Smooth muscle cell (in vitro differentiated cells): ENCODE measurements at regions not wholly inside any gene's neighbourhood (a gene's known extent, or its start where the extent isn't known, plus 50 kb on each side); places are given as distances from the start of the nearest gene placed in this dataset.

Source experiments
- DNase-seq: peaks from one replicate; lab custom pipeline; 2025; ENCODE audit not compliant: unreplicated experiment; lab: John Stamatoyannopoulos, UW
- H2AFZ ChIP-seq: fragments of 200-600 bp; sonication (generic); 2 replicates; pipeline ENCODE4 v1.6.0; 2016; ENCODE audit warnings: antibody characterized with exemption, low read depth, mild to moderate bottlenecking
- H3F3A ChIP-seq: fragments of 200-600 bp; sonication (generic); 2 replicates; pipeline ENCODE4 v1.6.0; 2017; ENCODE audit warnings: antibody characterized with exemption, low read depth
- H3K27ac ChIP-seq: fragments of 200-600 bp; sonication (generic); 2 replicates; pipeline ENCODE4 v1.5.1; 2016; ENCODE audit warnings: low read depth, mild to moderate bottlenecking
- H3K27me3 ChIP-seq: fragments of 200-600 bp; sonication (generic); 2 replicates; pipeline ENCODE4 v1.6.1; 2016; ENCODE audit warnings: low read depth, mild to moderate bottlenecking
- H3K36me3 ChIP-seq: fragments of 200-600 bp; sonication (generic); 2 replicates; pipeline ENCODE4 v1.5.1; 2016; ENCODE audit warnings: low read depth
- H3K4me1 ChIP-seq: fragments of 200-600 bp; sonication (generic); 2 replicates; pipeline ENCODE4 v1.5.1; 2016; ENCODE audit warnings: low read depth
- H3K4me2 ChIP-seq: fragments of 200-600 bp; sonication (generic); 2 replicates; pipeline ENCODE4 v1.6.0; 2016; ENCODE audit warnings: mild to moderate bottlenecking
- H3K4me3 ChIP-seq: fragments of 200-600 bp; sonication (generic); 2 replicates; pipeline ENCODE4 v1.5.1; 2016; ENCODE audit warnings: mild to moderate bottlenecking
- H3K79me2 ChIP-seq: fragments of 200-600 bp; sonication (generic); 2 replicates; pipeline ENCODE4 v1.6.0; 2016; ENCODE audit warnings: low read depth, mild to moderate bottlenecking
- H3K9ac ChIP-seq: fragments of 200-600 bp; sonication (generic); 2 replicates; pipeline ENCODE4 v1.6.0; 2016; ENCODE audit warnings: low read depth
- H3K9me3 ChIP-seq: fragments of 200-600 bp; sonication (generic); replicated peaks from 2 replicates; pipeline ENCODE4 v1.5.1; 2016; ENCODE audit warnings: low read depth
- H4K20me1 ChIP-seq: fragments of 200-600 bp; sonication (generic); 2 replicates; pipeline ENCODE4 v1.6.0; 2016; ENCODE audit warnings: low read depth
- CTCF ChIP-seq: fragments of 200-600 bp; sonication (generic); IDR thresholded peaks from 2 replicates; pipeline ENCODE4 v1.5.1; 2017; ENCODE audit warnings: borderline replicate concordance, mild to moderate bottlenecking, antibody characterized with exemption; ENCODE audit not compliant: insufficient read depth, poor library complexity, severe bottlenecking
- WGBS: methylation state at CpG from one replicate; pipeline ENCODE4 v1.1.7; 2016; ENCODE audit warnings: low lambda C conversion rate; 5-methylcytosine and 5-hydroxymethylcytosine counted together

- TF ChIP-seq CTCF = no peak
- Histone ChIP-seq H3K4me1 (no peaks in the 10 kb centered on the region), H3K9ac (no peak overlapping the region), H3K4me2 (no peak overlapping the region), H3F3A (peaks cover 3% of the 10 kb centered on the region), H3K27ac (no peak overlapping the region), H3K9me3 (no peaks in the 10 kb centered on the region), H3K4me3 (no peak overlapping the region), H3K36me3 (no peaks in the 10 kb centered on the region), H3K27me3 (no peaks in the 10 kb centered on the region), H3K79me2 (no peaks in the 10 kb centered on the region), H2AFZ (no peak overlapping the region), H4K20me1 (no peaks in the 10 kb centered on the region)
- no peak for DNase-seq
Measured at GRCh38 chr12:66976526-66976925, 292.6 kb upstream of the CAND1 start.

GRCh38 chr12:66978802-66979201 is 290.4 kb upstream of the CAND1 start:
- Histone ChIP-seq H3K4me3 (no peak overlapping the region), H3K4me2 (no peak overlapping the region), H3K9ac (no peak overlapping the region), H3K79me2 (no peaks in the 10 kb centered on the region), H3F3A (peaks cover 3% of the 10 kb centered on the region), H3K4me1 (no peaks in the 10 kb centered on the region), H3K9me3 (no peaks in the 10 kb centered on the region), H3K27ac (no peak overlapping the region), H2AFZ (no peak overlapping the region), H3K36me3 (no peaks in the 10 kb centered on the region), H4K20me1 (no peaks in the 10 kb centered on the region), H3K27me3 (no peaks in the 10 kb centered on the region)
- WGBS = 35% methylated on average over 1 of the region's 1 CpG
- DNase-seq = no peak
- TF ChIP-seq CTCF = no peak

- Histone ChIP-seq H3K36me3 (no peaks in the 10 kb centered on the region), H4K20me1 (no peaks in the 10 kb centered on the region), H3F3A (peaks cover 3% of the 10 kb centered on the region), H3K79me2 (no peaks in the 10 kb centered on the region), H3K27ac (no peak overlapping the region), H3K4me1 (no peaks in the 10 kb centered on the region), H3K4me3 (no peak overlapping the region), H3K27me3 (no peaks in the 10 kb centered on the region), H3K4me2 (no peak overlapping the region), H2AFZ (no peak overlapping the region), H3K9me3 (no peaks in the 10 kb centered on the region), H3K9ac (no peak overlapping the region)
- no peak for DNase-seq
- 95% methylated on average over 4 of the region's 4 CpGs for WGBS
- TF ChIP-seq CTCF = no peak
Measured at GRCh38 chr12:66979251-66979650, 289.9 kb upstream of the CAND1 start.

GRCh38 chr12:66984077-66984476 is 285.1 kb upstream of the CAND1 start:
- no peak overlapping the region for H2AFZ ChIP-seq
- H3K4me3 ChIP-seq = no peak overlapping the region
- no peaks in the 10 kb centered on the region for H3K79me2 ChIP-seq
- H3K4me1 ChIP-seq = peaks cover 3% of the 10 kb centered on the region
- H3K27ac ChIP-seq = no peak overlapping the region
- WGBS = 97% methylated on average over 2 of the region's 2 CpGs
- DNase-seq = no peak
- H3F3A ChIP-seq = no peaks in the 10 kb centered on the region
- no peak overlapping the region for H3K4me2 ChIP-seq
- H3K36me3 ChIP-seq = no peaks in the 10 kb centered on the region
- H3K27me3 ChIP-seq = no peaks in the 10 kb centered on the region
- no peak overlapping the region for H3K9ac ChIP-seq
- no peaks in the 10 kb centered on the region for H4K20me1 ChIP-seq
- TF ChIP-seq CTCF = no peak
- H3K9me3 ChIP-seq = no peaks in the 10 kb centered on the region
